Muscle of arm (tissue), 1 donor: ENCODE measurements at regions not wholly inside any gene's neighbourhood (a gene's known extent, or its start where the extent isn't known, plus 50 kb on each side); places are given as distances from the start of the nearest gene placed in this dataset.

Experiments
- DNase-seq: peaks from one replicate; pipeline ENCODE4 v3.0.0-alpha.2; 2013

DNA sequence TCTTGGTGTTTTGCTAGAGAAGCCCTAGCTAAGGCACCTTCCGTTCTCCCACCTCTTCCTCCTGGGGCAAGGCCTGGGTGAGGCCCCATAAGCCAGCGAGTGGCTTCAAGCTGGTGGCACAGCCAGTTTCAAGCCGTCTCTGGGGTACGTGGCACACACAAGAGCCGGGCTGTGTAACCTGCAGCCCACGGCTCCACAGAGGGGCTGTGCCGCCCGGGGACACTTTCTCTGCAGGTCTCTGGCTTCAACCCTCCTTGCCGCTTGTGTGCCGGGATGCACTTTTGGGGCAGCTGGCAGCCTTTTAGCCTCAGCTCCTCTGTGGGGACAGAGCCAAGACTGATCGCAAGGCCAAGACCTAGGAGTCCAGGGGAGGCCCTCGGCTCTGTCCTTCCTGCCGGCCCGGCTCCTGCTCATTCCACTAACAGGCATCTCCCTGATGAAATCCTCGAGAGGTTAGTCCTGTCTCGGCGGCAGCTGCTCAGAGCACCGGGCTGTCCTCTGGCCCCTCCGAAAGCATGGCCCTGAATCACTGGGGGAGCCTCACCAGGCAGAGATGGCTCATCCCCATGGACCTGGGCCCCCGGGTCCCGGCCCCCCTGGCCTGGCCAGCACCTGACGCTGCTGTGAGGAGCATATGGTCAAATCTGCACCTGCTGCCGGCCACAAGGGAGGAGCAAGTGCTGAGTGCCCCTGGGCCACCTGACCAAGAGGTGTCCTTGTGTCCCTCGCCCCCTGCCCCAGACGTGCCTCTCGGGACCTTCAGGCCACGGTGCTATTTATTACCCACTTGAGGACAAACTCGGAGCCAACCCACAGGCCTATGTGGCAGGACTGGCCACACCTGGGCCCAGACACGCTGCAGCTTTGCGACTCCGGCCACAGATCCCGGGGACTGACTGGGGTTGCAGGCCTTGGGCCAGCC lies 98.5 kb downstream of the METRNL start:
- DNase-seq: no peak

DNA sequence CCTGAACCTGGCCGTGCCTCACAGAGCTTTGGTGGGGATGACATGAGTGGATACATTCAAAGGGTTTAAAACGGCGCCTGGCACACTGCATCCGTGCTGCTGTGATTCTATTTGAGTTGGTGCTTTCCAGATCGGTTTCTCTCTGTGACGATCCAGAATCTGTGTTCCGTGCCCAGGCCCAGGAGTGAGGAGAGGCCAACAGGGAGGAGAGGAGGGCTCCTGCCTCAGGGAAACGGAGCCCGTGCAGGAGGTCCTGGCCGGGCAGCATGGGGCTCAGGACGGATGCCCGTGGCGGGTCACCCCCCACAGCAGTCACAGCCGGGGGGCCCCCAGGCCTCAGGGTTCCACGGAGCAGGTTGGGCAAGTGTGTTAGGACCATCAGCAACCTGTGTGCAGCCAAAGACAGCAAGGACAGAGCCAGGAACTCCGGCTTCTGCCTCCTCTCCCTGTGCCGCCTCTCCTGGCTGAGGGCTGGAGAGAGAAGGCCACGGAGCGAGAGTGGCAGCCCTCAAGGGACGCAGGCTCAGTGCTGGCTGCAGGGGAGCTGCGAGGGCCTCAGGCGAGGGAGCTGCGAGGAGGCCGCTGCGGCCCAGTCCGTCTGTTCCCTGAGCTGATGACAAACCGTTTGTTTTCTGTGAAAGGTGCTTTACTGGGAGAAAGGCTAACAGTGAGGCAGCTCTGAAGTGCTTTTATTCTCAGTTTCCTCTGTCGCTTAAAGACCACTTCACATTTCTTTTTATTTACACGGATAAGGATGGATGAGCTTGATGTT lies 99.3 kb downstream of the METRNL start:
- no peak for DNase-seq

GRCh38 chr17:83179374-83179773 lies 100.0 kb downstream of the METRNL start:
- no peak for DNase-seq

DNA sequence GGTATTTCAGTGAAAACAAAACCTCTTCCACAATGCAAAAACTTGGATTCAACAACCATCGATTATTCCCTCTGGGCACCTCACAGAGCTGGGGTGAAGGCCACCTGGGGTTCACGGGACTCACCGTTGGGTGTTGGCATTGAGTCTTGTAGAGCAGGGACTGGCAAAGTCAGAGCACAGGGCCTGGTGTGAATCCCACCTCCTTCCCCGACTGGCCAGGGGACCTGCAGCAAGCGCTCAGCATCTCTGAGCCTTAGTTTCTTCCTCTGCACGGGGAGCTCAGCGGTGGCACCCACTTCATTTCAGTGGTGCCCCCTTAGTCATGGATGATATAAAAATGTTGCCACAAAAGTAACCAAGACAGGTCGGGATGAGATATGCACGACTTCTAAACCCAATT lies 100.4 kb downstream of the METRNL start:
- no peak for DNase-seq

- DNase-seq: no peak
These were observed 101.0 kb downstream of the METRNL start for GRCh38 chr17:83180264-83180995.

DNA sequence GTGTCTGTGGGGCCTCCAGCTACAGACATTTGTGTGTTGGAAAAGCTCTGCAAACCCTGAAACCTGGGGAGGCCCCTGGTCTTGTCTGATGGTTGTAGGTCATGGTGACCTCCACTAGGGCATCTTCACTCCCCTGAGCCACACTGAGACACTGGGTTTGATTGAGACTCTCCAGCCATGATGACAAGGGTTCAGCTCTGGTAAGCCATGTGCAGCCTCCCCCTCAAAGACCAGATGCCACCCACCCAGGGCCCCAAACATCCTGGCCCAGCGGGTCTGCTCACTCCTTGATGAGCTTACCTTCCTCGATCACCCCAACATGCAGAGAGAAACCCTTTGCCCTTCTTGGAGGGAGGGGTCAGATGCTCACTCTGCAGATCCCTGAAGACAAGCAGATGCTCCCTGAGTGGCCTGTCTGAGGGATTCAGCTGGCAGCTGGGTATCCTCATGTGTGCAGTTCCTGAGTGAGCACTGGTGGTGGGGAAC lies 101.6 kb downstream of the METRNL start:
- DNase-seq: no peak

GRCh38 chr17:83181991-83182619 lies 102.7 kb downstream of the METRNL start:
- no peak for DNase-seq

DNA sequence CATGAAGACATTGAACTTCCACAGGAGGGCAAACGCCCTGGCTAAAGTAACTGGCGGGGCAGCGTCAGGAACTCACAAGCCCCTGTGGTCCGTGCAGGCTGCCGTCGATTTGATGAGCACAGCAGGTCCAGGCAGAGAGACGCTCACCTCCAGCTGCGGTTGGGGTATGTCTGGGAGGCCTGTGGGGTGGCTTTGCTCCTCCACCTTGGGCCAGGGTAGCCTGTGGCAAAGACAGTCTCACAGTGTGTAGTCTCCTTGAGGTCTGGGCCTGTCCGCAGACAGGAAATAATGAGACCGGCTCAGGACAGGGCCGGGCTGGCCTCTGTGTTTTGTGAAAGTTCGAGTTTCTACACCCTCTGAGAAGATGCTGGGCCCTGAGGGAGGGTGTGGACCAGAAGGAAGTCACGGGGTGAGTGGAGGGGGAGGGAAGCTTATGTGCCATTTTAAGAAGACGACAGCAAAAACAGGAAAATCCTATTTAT lies 103.3 kb downstream of the METRNL start:
- DNase-seq: no peak

DNA sequence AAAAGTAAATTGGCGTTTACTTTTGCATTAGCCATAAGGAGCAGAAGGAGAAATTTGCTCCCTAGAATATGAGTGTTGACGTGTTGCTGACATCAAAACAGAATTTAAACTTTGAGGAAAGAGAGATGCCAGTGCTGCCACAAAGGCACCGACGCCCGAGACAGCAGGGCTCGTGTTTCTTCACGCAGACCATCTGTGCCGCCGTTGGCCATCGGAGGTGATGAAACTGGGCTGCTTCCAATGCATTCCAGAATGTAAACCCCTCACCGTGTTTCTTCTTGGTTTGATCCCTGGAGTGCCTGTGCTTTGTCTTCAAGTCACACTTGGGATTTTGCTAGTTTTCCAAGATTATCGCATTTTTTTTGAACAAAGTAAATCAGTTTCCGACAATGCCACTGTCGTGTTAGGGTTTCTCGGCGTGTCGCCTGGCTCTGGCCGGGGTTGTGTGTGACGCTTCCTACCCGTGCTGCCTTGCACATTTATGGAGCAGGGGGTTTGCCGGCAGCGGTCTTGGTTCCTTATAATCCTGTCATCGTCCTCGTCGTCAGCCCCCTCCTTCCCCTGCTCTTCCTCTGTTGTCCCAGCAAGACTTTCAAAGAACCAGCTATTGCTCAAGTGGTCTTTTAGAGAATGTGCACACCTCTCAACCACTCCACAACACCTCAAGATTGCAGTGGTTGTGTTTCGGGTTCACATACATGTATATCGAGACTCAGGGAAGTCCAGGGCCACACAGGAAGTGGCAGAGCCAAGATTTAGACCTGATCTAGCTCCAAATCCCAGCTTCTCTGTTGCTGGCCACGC lies 103.9 kb downstream of the METRNL start:
- DNase-seq: no peak

GRCh38 chr17:83183951-83184506 lies 104.6 kb downstream of the METRNL start:
- DNase-seq: no peak

DNA sequence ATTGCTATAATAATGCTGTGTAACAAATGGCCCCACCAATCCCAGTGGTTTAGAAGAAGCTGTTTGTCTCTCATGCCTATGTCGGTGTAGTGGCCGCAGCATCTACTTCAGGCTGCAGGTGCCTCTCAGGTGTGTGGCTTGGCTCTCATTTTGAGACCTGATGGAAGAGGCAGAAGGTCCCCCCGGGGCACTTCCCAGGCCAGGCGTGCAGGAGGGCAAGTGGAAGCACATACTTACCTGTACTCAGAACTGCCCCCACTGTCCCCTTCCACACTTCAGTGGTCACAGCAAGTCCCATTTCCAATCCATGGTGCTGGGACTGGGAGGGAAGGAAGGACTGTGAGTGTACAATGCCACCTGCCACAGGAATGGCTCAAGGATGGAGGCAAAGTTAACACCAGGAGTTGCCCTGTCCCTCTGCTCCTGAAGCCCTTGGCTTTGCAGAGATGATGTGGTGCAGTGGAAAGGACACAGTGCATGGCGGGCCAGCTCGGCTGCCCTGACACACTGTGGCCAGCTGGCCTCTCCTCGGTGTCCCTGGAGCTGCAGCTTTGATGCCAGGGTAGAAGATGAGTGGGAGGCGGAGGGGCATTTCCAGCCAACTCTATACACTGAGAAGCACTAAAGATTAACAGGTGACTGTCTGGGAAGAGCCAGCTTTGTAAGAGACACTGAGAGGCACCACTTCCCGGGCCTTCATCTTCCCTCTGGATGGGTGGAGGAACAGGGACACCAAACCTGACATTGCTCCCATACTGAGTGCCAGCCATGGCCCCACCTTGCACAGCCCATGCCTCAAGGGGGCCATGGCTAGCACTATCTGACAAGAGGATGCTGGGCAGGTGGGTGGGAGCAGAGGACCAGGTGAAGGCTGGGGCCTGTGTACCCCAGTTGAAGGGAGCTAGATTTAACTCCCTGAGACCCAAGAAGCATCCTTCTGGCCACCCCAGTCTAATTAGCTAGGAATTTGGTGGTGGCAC lies 105.9 kb downstream of the METRNL start:
- no peak for DNase-seq

- DNase-seq: no peak
These were observed 106.8 kb downstream of the METRNL start for GRCh38 chr17:83186226-83186625.

DNA sequence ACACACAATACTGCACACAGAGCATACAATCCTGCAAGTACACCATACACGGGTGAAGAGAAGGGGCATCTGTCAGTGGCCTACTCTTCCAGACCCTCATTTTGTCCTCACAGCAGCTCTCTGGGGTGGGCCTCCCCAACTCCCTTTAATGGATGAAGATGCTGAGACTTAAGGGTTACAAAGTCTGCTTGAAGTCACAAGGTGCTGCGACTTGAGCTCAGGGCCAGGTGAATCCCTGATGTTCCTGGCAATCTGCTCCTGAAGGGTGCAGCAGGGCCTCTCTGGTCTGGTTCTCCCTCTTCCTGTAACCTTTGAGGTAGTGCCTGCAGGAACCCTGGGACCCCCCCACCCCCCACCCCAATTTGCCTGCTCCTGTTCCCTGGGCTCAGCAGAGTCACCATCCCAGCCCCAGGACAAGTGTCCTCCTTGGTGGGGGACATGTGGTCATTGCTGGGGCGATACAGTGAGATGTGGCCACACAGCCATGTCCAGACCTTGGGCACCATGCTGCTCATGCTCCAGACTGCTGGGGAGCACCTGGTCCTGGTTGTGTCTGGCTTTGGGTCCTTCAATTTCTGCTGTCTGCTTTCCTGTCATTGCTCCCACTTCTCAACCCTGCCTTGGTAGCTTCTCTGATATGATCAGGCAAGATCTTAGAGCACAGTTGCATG lies 107.5 kb downstream of the METRNL start:
- DNase-seq: no peak

DNA sequence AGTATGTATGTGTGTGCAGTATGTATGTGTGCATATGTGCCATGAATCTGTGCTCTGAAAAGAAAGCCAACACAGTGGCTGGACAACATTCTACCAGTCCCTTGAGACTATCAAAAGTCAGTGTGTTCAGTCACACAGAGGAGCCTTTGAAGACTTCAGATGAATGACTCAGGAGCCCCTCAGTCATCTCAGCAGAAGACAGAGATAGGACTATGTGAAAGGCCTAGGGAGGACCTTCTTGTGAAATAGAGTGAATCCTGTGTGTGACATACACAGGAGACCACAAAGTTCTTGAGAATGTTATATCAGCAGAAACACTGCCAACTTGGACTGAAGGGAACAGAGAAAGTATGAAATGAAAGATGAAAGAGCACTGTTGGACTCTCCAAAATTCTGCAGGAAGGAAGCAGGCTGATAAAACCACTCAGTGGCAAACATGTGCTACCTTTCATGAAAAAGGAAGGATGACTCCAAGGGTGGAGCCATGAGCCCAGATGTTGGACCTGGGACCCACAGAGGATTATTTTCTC lies 108.4 kb downstream of the METRNL start:
- no peak for DNase-seq

DNA sequence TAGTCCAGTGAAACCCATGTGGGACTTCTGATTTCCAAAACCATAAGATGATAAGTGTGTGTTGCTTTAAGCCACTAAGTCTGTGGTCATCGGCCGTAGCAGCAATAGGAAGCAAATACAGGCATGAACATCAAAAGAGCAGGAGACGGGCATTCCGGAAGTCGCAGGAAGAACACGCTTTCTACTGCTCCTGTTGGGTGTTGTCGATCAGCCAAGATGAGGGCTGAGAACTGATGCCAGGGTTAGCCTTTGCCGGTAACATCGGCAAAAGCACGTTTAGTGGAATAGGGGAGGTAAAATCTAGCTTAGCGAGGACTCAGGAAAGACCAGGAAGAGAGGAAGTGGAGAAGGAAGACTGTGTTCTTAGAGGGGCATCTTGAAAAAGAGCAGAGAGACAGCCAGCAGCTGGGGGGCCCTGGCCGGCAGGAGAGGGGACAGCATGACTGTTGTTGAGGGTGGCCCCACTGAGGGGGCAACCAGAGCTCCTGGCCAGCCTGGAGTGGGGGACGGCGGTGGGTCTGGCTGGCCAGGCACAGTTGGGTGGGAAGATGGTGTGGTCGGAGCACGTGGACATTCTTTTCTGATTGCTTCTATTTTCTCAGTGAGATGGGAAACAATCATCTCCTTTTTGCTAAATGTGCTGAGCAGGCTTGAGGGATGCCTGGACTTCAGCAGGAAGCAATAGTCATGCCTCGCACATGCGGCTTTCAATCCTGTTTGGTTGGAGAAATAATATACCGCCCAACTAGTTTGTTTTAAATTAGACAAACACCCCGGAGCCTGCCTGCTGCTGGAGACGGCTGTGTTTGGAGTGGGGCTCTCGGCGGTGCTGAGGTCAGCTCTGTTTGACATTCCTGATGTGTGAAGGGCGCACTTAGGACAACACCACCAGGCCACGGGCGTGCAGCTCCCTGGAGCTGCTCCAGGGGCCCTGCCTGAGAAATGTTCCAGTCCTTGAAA lies 109.9 kb downstream of the METRNL start:
- DNase-seq: no peak

DNA sequence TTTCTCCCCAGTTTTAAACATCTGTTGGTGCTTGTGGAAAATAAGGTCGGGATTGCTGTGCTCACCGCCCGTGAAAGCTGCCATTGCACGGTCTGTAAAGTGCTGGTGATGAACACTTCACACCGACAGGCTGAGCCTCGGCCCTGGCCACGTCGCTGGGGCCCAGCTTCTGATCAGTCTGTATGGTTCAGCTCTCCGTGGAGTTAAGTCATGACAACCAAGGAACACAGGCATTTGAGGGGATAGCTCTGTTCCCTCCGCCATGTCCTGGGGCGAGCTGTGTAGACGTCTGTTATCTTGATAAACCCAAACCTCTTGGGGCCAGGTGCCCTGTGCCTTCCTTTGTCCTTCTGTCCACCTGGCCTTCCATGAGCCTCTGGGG lies 110.6 kb downstream of the METRNL start:
- DNase-seq: no peak
